22Rv1 (cell line): ENCODE measurements at regions not wholly inside any gene's neighbourhood (a gene's known extent, or its start where the extent isn't known, plus 50 kb on each side); places are given as distances from the start of the nearest gene placed in this dataset.

ENCODE experiments used
- ZFX ChIP-seq: fragments of 450-650 bp; IDR thresholded peaks from 2 replicates; pipeline ENCODE4 v1.6.1; 2017; ENCODE audit warnings: antibody characterized with exemption, borderline replicate concordance
- TF ChIP-seq, protein P1 (sequence below): fragments of 450-650 bp; IDR thresholded peaks from 2 replicates; pipeline ENCODE4 v1.5.1; 2017; ENCODE audit warnings: mild to moderate bottlenecking

DNA sequence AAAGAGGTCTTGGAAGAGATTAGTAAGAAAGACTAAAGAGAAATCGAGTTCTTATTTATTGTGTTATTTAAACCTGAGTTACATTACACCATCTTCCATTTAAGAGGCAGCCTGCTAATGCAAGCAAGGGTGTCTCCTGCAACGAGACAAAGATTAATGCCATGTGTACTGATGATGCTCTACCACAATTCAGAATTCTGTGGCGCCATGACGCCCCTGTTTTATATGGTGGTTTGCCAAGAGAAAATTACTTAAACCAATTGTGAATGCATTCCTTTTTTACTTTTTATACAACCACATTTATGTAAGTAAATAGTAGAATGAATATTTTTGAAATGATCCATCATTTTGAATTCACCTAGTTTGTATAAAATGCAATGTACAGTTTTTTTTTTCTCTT lies 356.1 kb upstream of the ZEB2 start:
- TF ChIP-seq, protein P1, sequence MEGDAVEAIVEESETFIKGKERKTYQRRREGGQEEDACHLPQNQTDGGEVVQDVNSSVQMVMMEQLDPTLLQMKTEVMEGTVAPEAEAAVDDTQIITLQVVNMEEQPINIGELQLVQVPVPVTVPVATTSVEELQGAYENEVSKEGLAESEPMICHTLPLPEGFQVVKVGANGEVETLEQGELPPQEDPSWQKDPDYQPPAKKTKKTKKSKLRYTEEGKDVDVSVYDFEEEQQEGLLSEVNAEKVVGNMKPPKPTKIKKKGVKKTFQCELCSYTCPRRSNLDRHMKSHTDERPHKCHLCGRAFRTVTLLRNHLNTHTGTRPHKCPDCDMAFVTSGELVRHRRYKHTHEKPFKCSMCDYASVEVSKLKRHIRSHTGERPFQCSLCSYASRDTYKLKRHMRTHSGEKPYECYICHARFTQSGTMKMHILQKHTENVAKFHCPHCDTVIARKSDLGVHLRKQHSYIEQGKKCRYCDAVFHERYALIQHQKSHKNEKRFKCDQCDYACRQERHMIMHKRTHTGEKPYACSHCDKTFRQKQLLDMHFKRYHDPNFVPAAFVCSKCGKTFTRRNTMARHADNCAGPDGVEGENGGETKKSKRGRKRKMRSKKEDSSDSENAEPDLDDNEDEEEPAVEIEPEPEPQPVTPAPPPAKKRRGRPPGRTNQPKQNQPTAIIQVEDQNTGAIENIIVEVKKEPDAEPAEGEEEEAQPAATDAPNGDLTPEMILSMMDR = no peak
- no peak for TF ChIP-seq ZFX
